HEK293 (cell line): ENCODE measurements at regions not wholly inside any gene's neighbourhood (a gene's known extent, or its start where the extent isn't known, plus 50 kb on each side); places are given as distances from the start of the nearest gene placed in this dataset.

Experiments
- AEBP2 ChIP-seq: fragments of 450-650 bp; formaldehyde crosslinking; IDR thresholded peaks from 2 replicates; pipeline ENCODE4 v1.5.1; 2016; ENCODE audit warnings: missing biosample characterization, missing genetic modification characterization, borderline replicate concordance
- YY1 ChIP-seq: fragments of 450-650 bp; formaldehyde crosslinking; IDR thresholded peaks from 2 replicates; pipeline ENCODE4 v1.5.1; 2018; ENCODE audit warnings: missing biosample characterization, missing genetic modification characterization
- ZBTB26 ChIP-seq: fragments of 450-650 bp; formaldehyde crosslinking; optimal IDR thresholded peaks from 2 replicates; pipeline ENCODE3; 2016; ENCODE audit warnings: missing biosample characterization, mild to moderate bottlenecking, missing genetic modification characterization
- ZXDB ChIP-seq: fragments of 450-650 bp; formaldehyde crosslinking; IDR thresholded peaks from 2 replicates; pipeline ENCODE4 v1.5.1; 2016; ENCODE audit warnings: missing biosample characterization, missing genetic modification characterization
- TF ChIP-seq, protein P1 (sequence below): fragments of 450-650 bp; formaldehyde crosslinking; IDR thresholded peaks from 2 replicates; pipeline ENCODE4 v1.5.1; 2016; ENCODE audit warnings: missing biosample characterization, missing genetic modification characterization

DNA sequence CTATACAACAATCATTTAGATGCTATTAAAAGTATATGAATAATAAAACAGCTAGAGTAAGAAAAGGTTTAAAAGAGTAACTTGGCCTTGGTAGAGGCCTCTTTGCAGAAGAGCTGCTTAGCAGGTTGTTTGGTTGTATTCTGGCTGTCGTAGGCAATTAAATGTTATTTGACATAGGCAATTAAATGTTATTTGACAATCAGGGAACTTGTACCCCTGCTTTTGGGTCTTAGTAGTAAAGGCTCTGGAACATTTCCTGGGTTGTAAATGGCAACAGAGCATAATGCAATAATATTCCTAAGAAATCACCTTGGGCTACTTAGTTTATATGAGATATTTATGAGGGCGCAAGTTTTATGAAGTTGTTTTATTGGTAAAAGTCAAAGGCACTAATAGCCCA lies 84.4 kb upstream of the SLC28A3 start:
- TF ChIP-seq ZBTB26 (tag by site-specific recombination) = no peak
- no peak for TF ChIP-seq AEBP2 (tag by site-specific recombination)
- no peak for TF ChIP-seq ZXDB (tag by site-specific recombination)
- TF ChIP-seq YY1 (tag by site-specific recombination) = no peak
- TF ChIP-seq, protein P1, sequence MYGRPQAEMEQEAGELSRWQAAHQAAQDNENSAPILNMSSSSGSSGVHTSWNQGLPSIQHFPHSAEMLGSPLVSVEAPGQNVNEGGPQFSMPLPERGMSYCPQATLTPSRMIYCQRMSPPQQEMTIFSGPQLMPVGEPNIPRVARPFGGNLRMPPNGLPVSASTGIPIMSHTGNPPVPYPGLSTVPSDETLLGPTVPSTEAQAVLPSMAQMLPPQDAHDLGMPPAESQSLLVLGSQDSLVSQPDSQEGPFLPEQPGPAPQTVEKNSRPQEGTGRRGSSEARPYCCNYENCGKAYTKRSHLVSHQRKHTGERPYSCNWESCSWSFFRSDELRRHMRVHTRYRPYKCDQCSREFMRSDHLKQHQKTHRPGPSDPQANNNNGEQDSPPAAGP (tag by site-specific recombination) = no peak
